Liver (tissue), 3 donors: ENCODE measurements at regions not wholly inside any gene's neighbourhood (a gene's known extent, or its start where the extent isn't known, plus 50 kb on each side); places are given as distances from the start of the nearest gene placed in this dataset.

Experiments used
- CTCF ChIP-seq: fragments of 150-350 bp; IDR thresholded peaks from 2 replicates; pipeline ENCODE4 v1.5.1; 2017; ENCODE audit warnings: improper control_type of control experiment, low read depth, low read length; ENCODE audit not compliant: missing input control
- RXRA ChIP-seq, 2 donors: IDR thresholded peaks; 2 replicates each; pipeline ENCODE4 v1.6.1; 2017 to 2018; ENCODE audit warnings: antibody characterized with exemption in 2 of 2, mild to moderate bottlenecking in 1 of 2
- donor health status: healthy.
- donor health status: healthy.

- no peak for TF ChIP-seq CTCF
- no peak for TF ChIP-seq RXRA (IDR thresholded peaks at IDR 0.05)
Measured at GRCh38 chr12:89235189-89235993, 116.9 kb downstream of the DUSP6 start.
